ENCODE measurements at regions not wholly inside any gene's neighbourhood (a gene's known extent, or its start where the extent isn't known, plus 50 kb on each side); places are given as distances from the start of the nearest gene placed in this dataset.
"Not testable (repeated sequence)": the region's sequence is repeated elsewhere in the genome, so short reads cannot be mapped to it uniquely, and the experiment has no call there.

DNA sequence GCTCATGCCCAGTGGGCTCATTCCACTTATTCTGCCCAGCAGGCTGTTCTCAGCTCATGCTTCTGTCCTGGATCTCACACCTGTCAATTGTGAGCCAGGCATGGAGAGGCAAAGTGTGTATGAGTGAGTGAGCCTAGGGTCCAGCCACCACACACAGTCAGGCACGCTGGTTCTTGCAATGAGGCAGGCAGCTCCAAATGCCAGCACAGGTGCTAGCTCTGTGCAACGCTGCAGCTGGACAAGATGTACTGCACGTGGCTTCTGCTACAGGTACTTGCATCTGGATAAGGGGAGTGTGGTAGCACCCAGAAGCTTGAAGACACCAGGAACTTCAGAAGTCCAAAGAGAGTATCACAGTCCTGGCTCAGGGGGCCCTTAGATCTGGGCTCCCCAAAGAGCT lies 1249.4 kb upstream of the IGFBP7 start:
- no peak for DNase-seq

- no peak for DNase-seq
Measured at GRCh38 chr4:58357947-58358346, 1247.8 kb upstream of the IGFBP7 start.

DNA sequence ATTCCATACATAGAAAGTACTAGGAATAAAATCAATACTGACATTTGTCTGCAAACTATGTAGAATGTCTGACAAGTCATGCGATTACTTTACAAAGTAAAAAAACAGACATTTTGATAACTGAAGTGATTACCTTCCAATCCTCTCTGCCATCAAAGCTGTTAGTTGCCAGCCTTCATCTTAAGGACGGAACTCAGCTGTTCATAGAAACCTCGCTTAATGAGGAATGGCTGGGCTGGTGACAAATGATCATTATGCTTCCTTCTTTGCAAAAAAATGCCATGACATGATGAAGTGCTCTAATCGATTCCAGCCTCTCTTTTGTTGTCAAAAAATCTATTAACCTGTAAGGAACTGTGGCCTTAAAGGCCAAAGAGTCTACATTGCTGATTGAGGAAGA lies 1214.9 kb upstream of the IGFBP7 start:
- DNase-seq: no peak

- DNase-seq: no peak
Measured at GRCh38 chr4:58313444-58313843, 1203.3 kb upstream of the IGFBP7 start.

DNA sequence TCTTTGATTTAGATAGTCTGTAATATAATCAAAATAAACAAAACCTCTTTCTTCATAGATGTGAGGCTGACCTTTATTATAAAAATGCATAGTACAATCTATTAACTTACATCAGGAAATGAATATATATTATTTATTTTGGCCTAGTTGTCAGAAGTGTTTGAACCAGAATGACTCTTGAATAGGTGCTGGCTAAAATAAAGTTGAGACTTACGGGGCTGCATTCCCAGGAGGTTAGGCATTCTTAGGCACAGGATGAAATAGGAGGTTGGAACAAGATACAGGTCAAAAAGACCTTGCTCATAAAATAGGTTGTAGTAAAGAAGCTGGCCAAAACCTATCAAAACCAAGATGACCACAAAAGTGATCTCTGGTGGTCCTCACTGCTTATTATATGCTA lies 1193.3 kb upstream of the IGFBP7 start:
- no peak for DNase-seq

- DNase-seq: no peak
Measured at GRCh38 chr4:58301376-58301999, 1191.3 kb upstream of the IGFBP7 start.

DNA sequence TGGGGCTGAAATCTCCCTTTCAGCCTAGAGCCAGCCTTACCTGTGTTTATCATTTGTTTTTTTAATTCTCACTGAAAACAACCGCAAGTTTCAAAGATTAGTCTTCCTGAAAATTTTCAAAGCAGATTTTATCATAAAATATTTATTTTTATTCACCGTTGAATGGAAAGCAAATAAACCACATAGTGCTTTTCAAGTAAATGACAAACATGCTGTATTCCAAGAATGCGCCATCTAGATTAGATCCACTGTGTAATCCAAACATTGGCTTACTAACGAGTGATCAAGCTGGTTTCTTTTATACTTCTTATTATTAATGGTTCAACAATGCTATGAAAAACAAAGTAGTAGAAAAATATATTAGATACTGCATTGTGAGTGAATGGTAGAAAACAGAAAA lies 1176.2 kb upstream of the IGFBP7 start:
- no peak for DNase-seq

DNA sequence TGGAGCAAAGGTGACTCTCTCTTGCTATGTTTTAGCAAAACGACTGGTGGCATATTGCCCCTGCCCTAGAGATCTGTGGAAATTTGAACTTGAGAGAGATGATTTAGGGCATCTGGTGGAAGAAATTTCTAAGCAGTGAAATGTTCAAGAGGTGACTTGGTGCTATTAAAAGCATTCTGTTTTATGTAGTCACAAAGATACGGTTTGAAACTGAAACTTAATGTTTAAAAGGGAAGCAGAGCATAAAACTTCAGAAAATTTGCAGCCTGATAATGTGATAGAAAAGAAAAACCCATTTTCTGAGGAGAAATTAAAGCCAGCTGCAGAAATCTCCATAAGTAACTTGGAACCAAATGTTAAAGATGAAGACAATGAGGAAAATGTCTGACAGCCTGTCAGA lies 1170.7 kb upstream of the IGFBP7 start:
- not testable (repeated sequence) for DNase-seq

GRCh38 chr4:58275856-58276255 lies 1165.7 kb upstream of the IGFBP7 start:
- no peak for DNase-seq

DNA sequence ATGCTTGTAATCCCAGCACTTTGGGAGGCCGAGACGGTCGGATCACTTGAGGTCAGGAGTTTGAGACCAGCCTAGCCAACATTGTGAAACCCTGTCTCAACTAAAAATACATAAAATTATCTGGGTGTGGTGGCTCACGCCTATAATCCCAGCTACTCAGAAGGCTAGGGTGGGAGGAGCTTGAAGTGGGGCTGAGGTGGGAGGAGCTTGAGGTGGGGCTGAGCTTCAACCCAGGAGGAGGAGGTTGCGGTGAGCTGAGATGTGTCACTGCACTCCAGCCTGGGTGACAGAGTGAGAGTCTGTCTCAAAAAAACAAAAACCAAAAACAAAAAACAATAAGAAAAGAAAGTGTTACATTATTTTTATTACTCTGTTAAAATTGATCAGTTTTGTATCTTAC lies 1164.4 kb upstream of the IGFBP7 start:
- no peak for DNase-seq

- DNase-seq: no peak
Measured at GRCh38 chr4:58272311-58272710, 1162.1 kb upstream of the IGFBP7 start.

DNA sequence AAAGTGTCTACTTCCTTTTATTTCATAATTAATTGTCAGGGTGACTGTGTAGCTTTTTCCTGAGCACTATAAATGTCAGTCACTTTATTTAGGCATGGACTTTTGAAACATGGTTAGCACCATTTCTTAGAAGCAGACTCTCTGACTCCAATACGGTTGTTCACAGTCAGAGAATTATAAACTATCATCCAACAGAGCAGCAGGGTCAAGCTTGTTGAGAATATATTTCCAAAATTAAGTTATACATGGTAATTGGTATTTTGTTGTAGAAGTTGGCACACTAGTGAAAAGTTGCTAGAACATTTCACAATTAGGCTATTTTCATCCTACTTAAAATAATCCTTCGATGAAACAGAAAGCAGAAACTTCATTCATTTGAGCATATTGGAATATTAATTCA lies 1155.5 kb upstream of the IGFBP7 start:
- no peak for DNase-seq

DNA sequence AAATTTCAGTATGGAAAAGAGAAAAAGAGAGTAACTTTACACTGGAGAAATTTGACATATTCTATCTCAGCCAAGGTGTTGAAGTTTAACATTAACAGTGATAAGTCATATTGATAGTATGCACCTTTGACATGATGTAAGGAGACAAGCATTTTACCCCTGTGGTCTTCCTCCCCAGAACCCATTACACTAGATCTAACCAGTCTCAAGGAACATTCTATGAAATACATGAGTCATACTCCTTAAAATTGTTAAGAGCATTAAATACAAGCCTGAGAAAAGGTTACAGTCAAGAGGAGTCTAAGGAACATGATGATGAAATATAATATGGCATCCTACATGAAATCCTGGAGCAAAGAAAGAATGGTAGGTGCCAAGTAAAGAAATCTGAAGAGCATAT lies 1151.3 kb upstream of the IGFBP7 start:
- no peak for DNase-seq

GRCh38 chr4:58254291-58254690 lies 1144.1 kb upstream of the IGFBP7 start:
- no peak for DNase-seq

DNA sequence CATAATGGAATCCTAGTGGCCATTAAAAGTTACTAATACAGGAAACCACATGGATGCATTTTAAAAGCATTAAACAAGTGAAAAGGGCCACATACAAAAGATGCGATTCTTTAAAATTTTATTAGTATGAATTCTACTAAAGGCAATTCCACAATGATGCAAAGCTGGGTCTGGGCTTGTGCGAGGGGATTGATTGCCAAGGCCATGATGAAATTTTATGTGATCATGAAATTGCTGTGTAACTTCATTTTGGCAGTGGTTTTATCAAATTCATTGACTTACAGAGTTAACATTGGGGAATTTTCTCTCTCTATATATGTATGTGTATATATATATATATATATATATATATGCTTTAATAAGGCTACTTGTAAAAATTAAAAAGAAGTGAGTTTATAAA lies 1142.5 kb upstream of the IGFBP7 start:
- no peak for DNase-seq

DNA sequence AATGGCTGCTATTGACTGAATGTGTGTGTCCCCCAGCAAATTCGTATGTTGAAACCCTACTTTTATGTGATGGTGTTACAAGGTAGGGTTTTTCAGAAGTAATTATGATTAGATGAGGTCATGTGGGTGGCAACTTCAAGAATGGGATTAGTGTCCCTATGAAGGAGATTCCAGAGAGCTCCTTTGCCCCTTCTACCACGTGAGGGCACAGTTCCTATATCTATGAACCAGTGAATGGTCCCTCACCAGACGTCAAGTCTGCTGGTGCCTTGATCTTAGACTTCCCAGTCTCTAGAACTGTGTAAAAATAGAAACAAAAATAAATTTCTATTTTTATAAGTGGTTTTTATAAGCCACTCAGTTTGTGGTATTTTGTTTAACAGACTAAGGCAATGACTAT lies 1137.6 kb upstream of the IGFBP7 start:
- peak; percentile 12 for DNase-seq

DNA sequence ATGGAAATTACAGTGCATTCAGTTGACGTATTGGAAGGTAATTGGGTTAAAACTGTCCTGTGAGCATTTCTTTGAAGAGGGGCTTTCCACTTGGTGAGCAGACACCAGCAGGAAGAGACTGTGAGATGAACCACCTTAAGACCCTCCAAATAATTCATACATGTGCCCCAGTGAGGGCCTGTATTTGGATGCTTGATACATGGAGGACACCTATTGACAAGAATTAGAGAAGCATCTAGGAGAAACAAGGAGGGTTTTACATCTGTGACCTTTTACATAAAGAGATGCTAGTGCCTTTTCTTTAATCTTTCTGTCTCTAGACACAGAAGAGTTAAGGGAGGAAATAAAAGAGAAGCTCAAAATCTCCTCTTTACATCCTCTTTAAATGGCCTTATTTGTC lies 1115.3 kb upstream of the IGFBP7 start:
- no peak for DNase-seq

GRCh38 chr4:58219179-58219578 lies 1109.0 kb upstream of the IGFBP7 start:
- DNase-seq: no peak

- DNase-seq: no peak
Measured at GRCh38 chr4:58216461-58216860, 1106.3 kb upstream of the IGFBP7 start.

GRCh38 chr4:58214376-58214775 lies 1104.2 kb upstream of the IGFBP7 start:
- DNase-seq: no peak

DNA sequence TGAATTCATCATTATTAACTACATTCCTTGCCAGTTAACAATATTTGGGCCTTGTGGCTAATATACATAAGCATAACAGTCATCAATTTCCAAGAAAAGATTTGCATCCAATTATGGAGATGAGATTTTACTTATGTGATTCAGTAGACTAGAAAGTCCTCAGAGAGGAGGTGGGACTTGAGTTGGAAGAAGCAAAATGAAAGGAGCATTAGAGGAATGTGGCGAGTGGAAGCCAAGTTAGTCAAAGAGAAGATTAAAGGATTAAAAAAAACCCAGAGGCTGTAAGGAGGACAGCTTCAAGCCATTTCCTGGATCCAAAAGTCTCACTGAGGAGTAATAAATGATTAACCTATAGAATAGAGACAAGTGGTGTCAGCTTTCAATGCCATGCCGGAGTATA lies 1099.4 kb upstream of the IGFBP7 start:
- DNase-seq: no peak

DNA sequence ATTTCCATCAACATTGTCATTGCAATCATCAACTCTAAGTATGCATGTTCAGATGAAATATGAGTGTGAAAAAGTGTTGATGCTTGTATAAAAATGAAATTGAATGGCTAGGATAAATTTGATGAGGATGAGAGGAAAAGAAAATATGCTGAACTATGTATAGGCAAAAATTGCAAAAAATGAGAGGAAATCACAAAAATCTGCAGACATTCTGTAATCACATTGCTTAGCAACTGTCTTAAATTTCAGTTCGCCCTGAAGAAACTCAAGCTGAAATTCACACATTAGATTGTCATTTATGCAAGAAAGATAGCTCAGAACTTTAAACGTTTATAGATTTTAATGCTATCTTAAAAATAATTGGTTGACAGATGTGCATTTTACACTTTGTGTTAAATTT lies 1098.8 kb upstream of the IGFBP7 start:
- DNase-seq: no peak

GRCh38 chr4:58205446-58206235 lies 1095.5 kb upstream of the IGFBP7 start:
- no peak for DNase-seq

GRCh38 chr4:58192217-58192616 lies 1082.0 kb upstream of the IGFBP7 start:
- DNase-seq: no peak

DNA sequence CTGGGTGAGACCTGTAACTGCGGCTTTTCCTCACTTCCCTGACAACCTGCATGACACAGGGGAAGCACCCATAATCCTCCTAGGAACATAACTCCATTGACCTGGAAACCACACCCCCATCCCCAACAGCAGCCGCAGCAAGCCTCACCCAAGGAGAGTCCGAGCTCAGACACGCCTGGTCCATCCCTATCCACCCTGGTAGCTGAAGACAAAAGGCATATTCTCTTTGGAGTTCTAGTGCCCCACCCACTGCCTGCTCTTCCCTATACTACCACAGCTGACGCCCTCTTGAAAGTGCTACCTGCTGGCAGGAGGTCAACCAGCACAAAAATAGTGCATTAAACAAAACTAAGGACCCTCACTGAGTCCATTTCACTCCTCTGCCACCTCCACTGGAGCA lies 1080.9 kb upstream of the IGFBP7 start:
- no peak for DNase-seq
